ENCODE measurements at regions not wholly inside any gene's neighbourhood (a gene's known extent, or its start where the extent isn't known, plus 50 kb on each side); places are given as distances from the start of the nearest gene placed in this dataset.

- no peak for TF ChIP-seq POLR2A (IDR thresholded peaks at IDR 0.05)
- peak in 2 of 6 experiments; percentile 8 to 31 for TF ChIP-seq CTCF (IDR thresholded peaks at IDR 0.05)
These were observed 114.2 kb upstream of the THBS1 start for GRCh38 chr15:39466750-39467105.
